Ectodermal cell (in vitro differentiated cells): ENCODE measurements at regions not wholly inside any gene's neighbourhood (a gene's known extent, or its start where the extent isn't known, plus 50 kb on each side); places are given as distances from the start of the nearest gene placed in this dataset.
"Not testable (repeated sequence)": the region's sequence is repeated elsewhere in the genome, so short reads cannot be mapped to it uniquely, and the experiment has no call there.

Experiments
- H3K27ac ChIP-seq: 2 replicates; pipeline ENCODE4 v1.7.0; 2013; ENCODE audit warnings: mild to moderate bottlenecking, low read depth, low read length; ENCODE audit not compliant: insufficient read depth, poor library complexity, severe bottlenecking
- H3K27me3 ChIP-seq: 2 replicates; pipeline ENCODE4 v1.7.0; 2013; ENCODE audit warnings: mild to moderate bottlenecking, low read length; ENCODE audit not compliant: insufficient read depth, control insufficient read depth, poor library complexity, severe bottlenecking
- H3K36me3 ChIP-seq: one replicate; pipeline ENCODE4 v1.7.0; 2013; ENCODE audit warnings: low read length; ENCODE audit not compliant: control insufficient read depth, insufficient read depth
- H3K4me1 ChIP-seq: one replicate; pipeline ENCODE4 v1.7.0; 2013; ENCODE audit warnings: low read length; ENCODE audit not compliant: control insufficient read depth, insufficient read depth
- H3K4me3 ChIP-seq: 2 replicates; pipeline ENCODE4 v1.7.0; 2013; ENCODE audit warnings: low read depth, low read length, control low read depth; ENCODE audit not compliant: insufficient read depth
- H3K9me3 ChIP-seq: 2 replicates; pipeline ENCODE4 v1.7.0; 2013; ENCODE audit warnings: mild to moderate bottlenecking, low read length, moderate library complexity; ENCODE audit not compliant: control insufficient read depth
- WGBS, 2 experiments: methylation state at CpG; one replicate each; pipeline ENCODE4 v1.1.7; 2013; ENCODE audit warnings: missing lambda C conversion rate in 2 of 2; 5-methylcytosine and 5-hydroxymethylcytosine counted together

DNA sequence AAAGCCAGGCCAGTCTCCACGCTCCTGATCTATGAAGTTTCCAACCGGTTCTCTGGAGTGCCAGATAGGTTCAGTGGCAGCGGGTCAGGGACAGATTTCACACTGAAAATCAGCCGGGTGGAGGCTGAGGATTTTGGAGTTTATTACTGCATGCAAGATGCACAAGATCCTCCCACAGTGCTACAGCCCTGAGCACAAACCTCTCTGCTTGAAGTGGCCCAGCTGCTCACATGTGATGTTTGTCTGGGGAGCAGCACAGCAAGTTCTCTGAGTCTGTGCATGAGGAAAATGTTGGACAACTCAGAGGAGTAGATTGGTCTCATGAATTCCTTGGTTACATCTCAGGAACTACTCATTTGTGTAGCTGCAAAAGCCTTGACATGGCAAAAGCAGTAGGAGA lies 1295.1 kb downstream of the RPIA start:
- not testable (repeated sequence) for H3K4me3 ChIP-seq, H3K27me3 ChIP-seq, H3K4me1 ChIP-seq, H3K27ac ChIP-seq, H3K9me3 ChIP-seq, H3K36me3 ChIP-seq
- 81 to 83% methylated on average over 3 to 4 of the region's 4 CpGs for WGBS, 2 experiments

DNA sequence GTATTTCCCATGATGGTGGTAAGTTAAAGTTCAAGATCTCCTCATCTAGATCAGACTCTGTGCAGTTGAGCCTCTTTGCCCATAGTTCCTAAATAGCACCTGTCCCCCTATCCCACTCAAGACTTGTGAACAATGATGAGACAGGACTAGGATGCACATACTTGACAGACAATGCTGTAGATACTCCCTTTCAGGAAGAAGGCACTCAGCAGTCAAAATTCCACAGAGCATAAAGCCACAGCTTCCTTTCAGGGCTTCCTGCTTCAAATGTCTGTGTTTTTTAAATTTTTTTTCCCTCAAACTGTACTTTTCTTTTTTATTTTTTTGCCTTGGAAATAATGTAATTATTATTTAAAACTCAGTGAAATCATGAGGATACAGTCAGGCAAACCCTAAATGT lies 1305.3 kb downstream of the RPIA start:
- not testable (repeated sequence) for H3K4me1 ChIP-seq, H3K27ac ChIP-seq, H3K27me3 ChIP-seq, H3K9me3 ChIP-seq, H3K4me3 ChIP-seq, H3K36me3 ChIP-seq

DNA sequence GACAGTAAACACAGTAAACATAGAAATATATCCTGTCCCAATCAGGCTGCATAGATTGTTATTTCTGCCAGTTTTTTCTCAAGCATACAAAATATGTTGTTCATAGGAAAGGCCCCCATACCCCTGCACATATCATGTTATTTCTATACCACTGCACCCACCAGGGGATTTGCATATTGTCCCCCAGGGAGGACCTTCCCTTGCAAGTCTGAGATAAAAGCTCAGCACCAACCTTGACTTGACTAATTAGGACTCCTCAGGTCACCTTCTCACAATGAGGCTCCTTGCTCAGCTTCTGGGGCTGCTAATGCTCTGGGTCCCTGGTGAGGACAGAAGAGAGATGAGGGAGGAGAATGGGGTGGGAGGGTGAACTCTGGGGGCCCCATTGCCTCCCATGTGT lies 1313.1 kb downstream of the RPIA start:
- H3K27me3 ChIP-seq, H3K27ac ChIP-seq, H3K4me1 ChIP-seq, H3K4me3 ChIP-seq, H3K9me3 ChIP-seq, H3K36me3 ChIP-seq: not testable (repeated sequence)

DNA sequence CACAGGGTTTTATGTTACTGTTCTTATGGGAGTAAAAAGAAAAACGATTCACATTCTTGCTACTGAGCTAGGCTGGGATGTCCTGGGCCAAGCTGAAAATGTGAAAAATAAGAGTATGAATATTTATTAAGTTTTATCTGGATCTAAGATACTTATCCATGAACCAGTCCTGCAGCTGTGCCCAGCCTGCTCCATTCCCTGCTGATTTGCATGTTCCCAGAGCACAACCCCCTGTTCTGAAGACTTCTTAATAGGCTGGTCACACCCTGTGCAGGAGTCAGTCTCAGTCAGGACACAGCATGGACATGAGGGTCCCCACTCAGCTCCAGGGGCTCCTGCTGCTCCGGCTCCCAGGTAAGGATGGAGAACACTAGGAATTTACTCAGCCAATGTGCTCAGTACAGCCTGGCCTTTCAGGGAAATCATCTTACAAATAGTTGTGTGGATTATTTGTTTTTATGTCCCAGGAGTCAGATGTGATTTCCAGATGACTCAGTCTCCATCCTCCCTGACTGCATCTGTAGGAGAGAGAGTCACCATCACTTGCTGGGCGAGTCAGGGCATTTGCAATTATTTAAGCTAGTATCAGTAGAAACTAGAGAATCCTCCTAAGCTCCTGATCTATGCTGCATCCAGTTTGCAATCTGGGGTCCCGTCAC lies 1319.1 kb downstream of the RPIA start:
- H3K9me3 ChIP-seq, H3K36me3 ChIP-seq, H3K4me1 ChIP-seq, H3K27me3 ChIP-seq, H3K4me3 ChIP-seq, H3K27ac ChIP-seq: not testable (repeated sequence)
- 100% methylated on average over 1 of the region's 4 CpGs for WGBS, 2 experiments

DNA sequence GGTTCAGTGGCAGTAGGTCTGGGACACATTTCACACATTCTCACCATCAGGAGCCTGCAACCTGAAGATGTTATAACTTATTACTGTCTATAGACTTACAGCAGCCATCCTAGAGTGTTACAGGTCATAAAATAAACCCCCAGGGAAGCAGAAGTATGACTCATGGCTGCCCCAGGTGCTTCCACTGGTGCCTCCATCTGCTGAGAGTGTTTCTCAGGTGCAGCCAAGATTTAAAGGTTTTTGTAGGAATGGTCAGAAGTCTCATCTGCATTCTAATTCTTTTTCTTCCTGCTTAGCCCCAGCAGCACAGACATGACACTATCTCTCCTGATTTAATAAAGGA lies 1319.6 kb downstream of the RPIA start:
- not testable (repeated sequence) for H3K27ac ChIP-seq, H3K9me3 ChIP-seq, H3K4me3 ChIP-seq, H3K36me3 ChIP-seq, H3K27me3 ChIP-seq, H3K4me1 ChIP-seq

GRCh38 chr2:90019908-90020307 lies 1328.4 kb downstream of the RPIA start:
- not testable (repeated sequence) for H3K4me3 ChIP-seq, H3K36me3 ChIP-seq, H3K27ac ChIP-seq, H3K27me3 ChIP-seq, H3K9me3 ChIP-seq, H3K4me1 ChIP-seq
- WGBS, 2 experiments, result no CpG with 5 or more reads among the region's 1 CpG

DNA sequence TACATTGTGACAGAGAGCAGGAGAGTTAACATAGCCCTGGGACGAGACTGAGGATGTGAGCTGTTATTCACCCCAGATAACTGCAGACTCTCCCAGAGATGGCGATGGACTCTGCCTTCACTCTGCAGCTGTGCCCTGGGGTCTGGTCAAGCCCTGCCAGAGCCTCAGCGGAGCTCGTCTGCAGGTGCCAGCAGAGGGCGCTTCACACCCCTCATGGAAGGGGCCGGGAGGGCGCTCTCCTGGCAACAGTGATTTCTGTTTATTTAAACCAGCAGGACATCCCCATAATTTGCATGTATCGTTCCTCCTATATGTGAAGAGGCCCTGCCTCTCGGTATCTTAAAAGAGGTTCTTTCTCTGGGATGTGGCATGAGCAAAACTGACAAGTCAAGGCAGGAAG lies 1329.8 kb downstream of the RPIA start:
- WGBS, 2 experiments, result 17 to 30% methylated on average over 1 of the region's 9 CpGs
- H3K27me3 ChIP-seq, H3K27ac ChIP-seq, H3K4me3 ChIP-seq, H3K36me3 ChIP-seq, H3K9me3 ChIP-seq, H3K4me1 ChIP-seq: not testable (repeated sequence)

GRCh38 chr2:90027231-90027643 lies 1335.8 kb downstream of the RPIA start:
- H3K27ac ChIP-seq, H3K4me1 ChIP-seq, H3K9me3 ChIP-seq, H3K4me3 ChIP-seq, H3K27me3 ChIP-seq, H3K36me3 ChIP-seq: not testable (repeated sequence)
- 62% methylated on average over 2 of the region's 3 CpGs; no CpG with 5 or more reads in 1 of the 2 experiments for WGBS, 2 experiments

DNA sequence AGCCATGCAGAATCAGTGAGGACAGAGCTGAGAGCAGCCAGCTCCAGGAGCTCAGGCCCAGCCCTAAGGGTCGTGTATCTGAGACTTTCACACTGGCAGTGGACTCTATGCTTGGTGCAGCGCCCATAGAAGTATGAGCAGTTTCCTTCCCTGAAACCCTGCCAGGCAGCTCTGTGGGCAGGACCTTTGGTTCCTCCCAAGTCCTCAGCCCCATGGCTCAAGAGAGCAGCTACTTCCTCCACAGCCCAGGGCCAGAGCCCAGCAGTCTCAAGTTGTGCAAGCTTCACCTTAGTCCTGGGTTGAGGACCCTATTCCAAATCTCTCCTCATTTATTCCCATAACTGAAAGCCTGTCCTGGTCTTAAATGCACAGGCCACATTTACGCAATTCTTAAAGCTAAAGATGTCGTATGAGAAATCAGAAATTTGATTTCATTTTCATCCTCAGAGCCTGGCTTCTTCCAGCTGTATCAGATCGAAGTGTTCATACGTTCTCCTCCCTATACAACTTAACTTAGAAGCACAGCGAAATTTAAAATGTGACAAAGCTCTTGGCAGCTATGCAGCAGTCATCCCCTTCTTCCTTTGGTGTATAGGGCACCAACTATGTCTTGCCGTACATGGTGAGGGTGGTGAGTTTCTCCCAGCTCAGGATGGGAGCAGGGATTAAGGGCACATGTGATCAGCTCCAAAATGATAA lies 1337.1 kb downstream of the RPIA start:
- 83 to 90% methylated on average over 6 of the region's 8 CpGs for WGBS, 2 experiments
- H3K36me3 ChIP-seq, H3K4me3 ChIP-seq, H3K9me3 ChIP-seq, H3K4me1 ChIP-seq, H3K27ac ChIP-seq, H3K27me3 ChIP-seq: not testable (repeated sequence)

- not testable (repeated sequence) for H3K4me3 ChIP-seq, H3K27me3 ChIP-seq, H3K27ac ChIP-seq, H3K9me3 ChIP-seq, H3K4me1 ChIP-seq, H3K36me3 ChIP-seq
- WGBS, 2 experiments, result 82 to 100% methylated on average over 1 of the region's 1 CpG
Measured at GRCh38 chr2:90029080-90029428, 1337.6 kb downstream of the RPIA start.

GRCh38 chr2:90032269-90032668 lies 1340.8 kb downstream of the RPIA start:
- not testable (repeated sequence) for H3K27me3 ChIP-seq, H3K4me1 ChIP-seq, H3K27ac ChIP-seq, H3K9me3 ChIP-seq, H3K4me3 ChIP-seq, H3K36me3 ChIP-seq
- 86 to 90% methylated on average over 2 of the region's 2 CpGs for WGBS, 2 experiments
